ENCODE measurements at regions not wholly inside any gene's neighbourhood (a gene's known extent, or its start where the extent isn't known, plus 50 kb on each side); places are given as distances from the start of the nearest gene placed in this dataset.

- Histone ChIP-seq H3K79me2 (ENCODE audit: insufficient read depth, low read length) (no peaks in the 10 kb centered on the region), H3K4me1 (ENCODE audit: insufficient read depth, low read length) (no peaks in the 10 kb centered on the region), H3K4me3 (replicated peaks in 1 of 3; ENCODE audit: insufficient read depth in 1 of 3, low read depth in 2 of 3, low read length in 3 of 3) (no peak overlapping the region), H3K27ac (ENCODE audit: extremely low read length, insufficient read depth, low read length) (no peak overlapping the region), H3K27me3 (ENCODE audit: control insufficient read depth in 1 of 2, insufficient read depth in 2 of 2, low read length in 2 of 2) (no peaks in the 10 kb centered on the region), H4K20me1 (ENCODE audit: insufficient read depth, low read length) (no peaks in the 10 kb centered on the region), H3K9me3 (ENCODE audit: low read length) (no peaks in the 10 kb centered on the region), H2AFZ (ENCODE audit: low read length) (no peak overlapping the region), H3K4me2 (ENCODE audit: low read depth, low read length) (no peak overlapping the region), H3K36me3 (replicated peaks in 1 of 2; ENCODE audit: control insufficient read depth in 1 of 2, insufficient read depth in 2 of 2, low read length in 2 of 2) (no peaks in the 10 kb centered on the region), H3K9ac (ENCODE audit: insufficient read depth, low read depth, low read length) (no peak overlapping the region)
- no peak for FAIRE-seq
- no peak for ATAC-seq
- no peak for DNase-seq (ENCODE audit: low spot score)
- POLR2A ChIA-PET, result no interaction called here
- intact Hi-C loops (cut with micrococcal nuclease; ENCODE audit: unreplicated experiment), result no loop called here
- WGBS (ENCODE audit: low lambda C conversion rate), result 93% methylated on average over 2 of the region's 2 CpGs
- BruUV-seq (replicated peaks), result no TSS peak
- in situ Hi-C loops (cut with HindIII; ENCODE audit: extremely low pct_ligation_motif_present, low pct_unique_long_range_greater_than_20kb), result no loop called here
- CTCF ChIA-PET (ENCODE audit: low intra/inter-chr PET ratio, low total read pairs), result no interaction called here
- TF ChIP-seq HIC2 (CRISPR knock-in tag; IDR thresholded peaks at IDR 0.05; ENCODE audit: low read depth) (no peak), HOMEZ (CRISPR knock-in tag; IDR thresholded peaks at IDR 0.05; ENCODE audit: low read depth) (no peak), U2AF2 (IDR thresholded peaks at IDR 0.05; ENCODE audit: low read depth, low read length) (no peak), MLXIP (CRISPR knock-in tag; IDR thresholded peaks at IDR 0.05; ENCODE audit: borderline replicate concordance) (no peak), ZMYM4 (CRISPR knock-in tag; IDR thresholded peaks at IDR 0.05) (no peak), DR1 (CRISPR knock-in tag; IDR thresholded peaks at IDR 0.05) (no peak), GATA4 (IDR thresholded peaks at IDR 0.05; ENCODE audit: borderline replicate concordance, low read depth) (no peak), SOX6 (IDR thresholded peaks at IDR 0.05) (no peak), SOX6 (CRISPR knock-in tag; IDR thresholded peaks at IDR 0.05) (no peak), KMT2A (CRISPR knock-in tag; IDR thresholded peaks at IDR 0.05) (no peak), LCORL (IDR thresholded peaks at IDR 0.05) (no peak), LCORL (CRISPR knock-in tag; IDR thresholded peaks at IDR 0.05) (no peak), HBP1 (CRISPR knock-in tag; IDR thresholded peaks at IDR 0.05; ENCODE audit: low read depth) (no peak), SRSF1 (optimal IDR thresholded peaks at IDR 0.05; ENCODE audit: low read depth, low read length) (no peak), DBP (CRISPR knock-in tag; IDR thresholded peaks at IDR 0.05; ENCODE audit: not compliant biosample characterization) (no peak), POLR2AphosphoS2 (IDR thresholded peaks at IDR 0.05; ENCODE audit: low read depth, low read length) (no peak), RELA (CRISPR knock-in tag; IDR thresholded peaks at IDR 0.05) (no peak)
Measured at GRCh38 chr13:99861771-99862170, 109.8 kb downstream of the ZIC5 start.
